ENCODE measurements at regions not wholly inside any gene's neighbourhood (a gene's known extent, or its start where the extent isn't known, plus 50 kb on each side); places are given as distances from the start of the nearest gene placed in this dataset.
"Not testable (repeated sequence)": the region's sequence is repeated elsewhere in the genome, so short reads cannot be mapped to it uniquely, and the experiment has no call there.

DNA sequence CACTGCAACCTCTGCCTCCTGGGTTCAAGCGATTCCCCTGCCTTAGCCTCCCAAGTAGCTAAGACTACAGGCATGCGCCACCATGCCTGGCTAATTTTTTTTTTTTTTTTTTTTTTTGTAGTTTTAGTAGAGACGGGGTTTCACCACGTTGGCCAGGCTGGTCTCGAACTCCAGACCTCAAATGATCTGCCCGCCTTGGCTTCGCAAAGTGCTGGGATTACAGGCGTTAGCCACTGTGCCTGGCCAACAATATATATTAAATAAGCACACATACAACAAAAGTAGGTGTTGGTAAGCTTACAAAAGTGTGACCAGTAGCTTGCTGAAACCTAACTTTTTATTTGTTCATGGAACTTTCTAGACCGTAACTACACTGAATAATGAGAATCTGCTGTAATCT, 117.1 kb upstream of the SERF1B start:
- ATAC-seq (ENCODE audit: low FRiP score): not testable (repeated sequence)
- DNase-seq (ENCODE audit: low spot score): peak; percentile 11

DNA sequence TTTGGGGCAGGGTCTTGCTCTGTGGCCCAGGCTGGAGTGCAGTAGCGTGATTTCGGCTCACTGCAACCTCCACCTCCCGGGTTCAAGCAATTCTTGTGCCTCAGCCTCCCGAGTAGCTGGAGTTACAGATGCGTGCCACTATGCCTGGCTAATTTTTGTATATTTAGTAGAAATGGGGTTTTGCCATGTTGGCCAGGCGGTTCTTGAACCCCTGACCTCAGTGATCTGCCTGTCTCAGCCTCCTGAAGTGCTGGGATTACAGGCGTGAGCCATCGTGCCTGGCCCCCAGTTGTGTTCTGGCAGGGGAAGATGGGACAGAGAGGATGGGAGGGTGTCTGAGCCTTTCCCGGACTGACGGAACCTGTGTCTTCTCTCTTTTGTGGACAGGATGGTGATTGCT, 111.3 kb upstream of the SERF1B start:
- ATAC-seq (ENCODE audit: low FRiP score); DNase-seq (ENCODE audit: low spot score): not testable (repeated sequence)
